HG02571 (cell line): ENCODE measurements at regions not wholly inside any gene's neighbourhood (a gene's known extent, or its start where the extent isn't known, plus 50 kb on each side); places are given as distances from the start of the nearest gene placed in this dataset.

Experiments
- ATAC-seq: cut with Tn5 transposase; IDR thresholded peaks from one replicate; pipeline ENCODE4 v1.9.1; 2021; ENCODE audit warnings: mild to moderate bottlenecking, moderate library complexity; ENCODE audit not compliant: unreplicated experiment

- no peak for ATAC-seq
Measured at GRCh38 chr5:161134956-161135355, 282.9 kb upstream of the ATP10B start.

GRCh38 chr5:161134083-161134482 lies 282.1 kb upstream of the ATP10B start:
- no peak for ATAC-seq

- no peak for ATAC-seq
Measured at GRCh38 chr5:161115941-161116340, 263.9 kb upstream of the ATP10B start.

GRCh38 chr5:161112371-161112770 lies 260.4 kb upstream of the ATP10B start:
- ATAC-seq = no peak

- ATAC-seq = no peak
Measured at GRCh38 chr5:161105525-161105924, 253.5 kb upstream of the ATP10B start.

- no peak for ATAC-seq
Measured at GRCh38 chr5:161098516-161098915, 246.5 kb upstream of the ATP10B start.

GRCh38 chr5:161096581-161096980 lies 244.6 kb upstream of the ATP10B start:
- ATAC-seq = no peak

- ATAC-seq = no peak
Measured at GRCh38 chr5:161095953-161096352, 243.9 kb upstream of the ATP10B start.

- ATAC-seq = no peak
Measured at GRCh38 chr5:161094411-161094810, 242.4 kb upstream of the ATP10B start.

- ATAC-seq = no peak
Measured at GRCh38 chr5:161093100-161093499, 241.1 kb upstream of the ATP10B start.

GRCh38 chr5:161089569-161089968 lies 237.6 kb upstream of the ATP10B start:
- ATAC-seq = no peak

GRCh38 chr5:161086461-161086860 lies 234.4 kb upstream of the ATP10B start:
- ATAC-seq = no peak

- ATAC-seq = no peak
Measured at GRCh38 chr5:161085056-161085455, 233.0 kb upstream of the ATP10B start.

GRCh38 chr5:161084115-161084514 lies 232.1 kb upstream of the ATP10B start:
- no peak for ATAC-seq

GRCh38 chr5:161078793-161079192 lies 226.8 kb upstream of the ATP10B start:
- ATAC-seq = no peak

- ATAC-seq = no peak
Measured at GRCh38 chr5:161077936-161078545, 226.0 kb upstream of the ATP10B start.

GRCh38 chr5:161077496-161077895 lies 225.5 kb upstream of the ATP10B start:
- ATAC-seq = no peak

GRCh38 chr5:161064781-161065180 lies 212.8 kb upstream of the ATP10B start:
- no peak for ATAC-seq

GRCh38 chr5:161064297-161064696 lies 212.3 kb upstream of the ATP10B start:
- ATAC-seq = no peak

- no peak for ATAC-seq
Measured at GRCh38 chr5:161058781-161059180, 206.8 kb upstream of the ATP10B start.

- ATAC-seq = no peak
Measured at GRCh38 chr5:161051920-161052500, 200.0 kb upstream of the ATP10B start.

GRCh38 chr5:161047024-161047423 lies 195.0 kb upstream of the ATP10B start:
- no peak for ATAC-seq

- ATAC-seq = no peak
Measured at GRCh38 chr5:161042862-161043261, 190.9 kb upstream of the ATP10B start.
